Transverse colon (tissue), 4 donors: ENCODE measurements at regions not wholly inside any gene's neighbourhood (a gene's known extent, or its start where the extent isn't known, plus 50 kb on each side); places are given as distances from the start of the nearest gene placed in this dataset.

Source experiments
- DNase-seq: peaks from one replicate; pipeline ENCODE4 v3.0.0-alpha.2; 2019
- H3K27ac ChIP-seq, 4 donors: fragments of 200-600 bp; sonication (generic); 2 replicates each; pipeline ENCODE4 v1.5.1; 2016 to 2018; ENCODE audit warnings: inconsistent platforms in 4 of 4
- H3K27me3 ChIP-seq: fragments of 200-600 bp; sonication (generic); 2 replicates; pipeline ENCODE4 v1.5.1; 2017; ENCODE audit warnings: inconsistent platforms
- H3K36me3 ChIP-seq, 4 donors: fragments of 200-600 bp; sonication (generic); 2 replicates each; pipeline ENCODE4 v1.5.1; 2017 to 2019; ENCODE audit warnings: inconsistent platforms in 4 of 4
- H3K4me1 ChIP-seq, 4 donors: fragments of 200-600 bp; sonication (generic); 2 replicates each; pipeline ENCODE4 v1.5.1; 2017 to 2020; ENCODE audit warnings: inconsistent platforms in 4 of 4
- H3K4me3 ChIP-seq, 4 donors: fragments of 200-600 bp; sonication (generic); 1 replicate in 1 of 4; 2 replicates in 3 of 4; pipeline versions ENCODE4 v1.5.1 to v1.6.1; 2017 to 2019; ENCODE audit warnings: inconsistent platforms in 4 of 4
- H3K9me3 ChIP-seq, 2 donors: fragments of 200-600 bp; sonication (generic); 2 replicates each; pipeline ENCODE4 v1.5.1; 2017 to 2019; ENCODE audit warnings: inconsistent platforms in 2 of 2
- EP300 ChIP-seq: sonication (generic); formaldehyde crosslinking; IDR thresholded peaks from one replicate; pipeline ENCODE4 v1.6.1; 2017; ENCODE audit warnings: antibody characterized with exemption, low read depth
- POLR2A ChIP-seq: fragments of 450-650 bp; IDR thresholded peaks from one replicate; pipeline ENCODE4 v1.6.1; 2016; ENCODE audit warnings: antibody characterized with exemption, mild to moderate bottlenecking, moderate library complexity
- POLR2AphosphoS5 ChIP-seq, 3 donors: sonication (generic); formaldehyde crosslinking; IDR thresholded peaks; one replicate each; pipeline ENCODE4 v1.6.1; 2016; ENCODE audit warnings: antibody characterized with exemption in 3 of 3
- WGBS, 2 donors: methylation state at CpG; one replicate each; pipeline ENCODE4 v1.1.5; 2018; ENCODE audit warnings: low coverage in 1 of 2; 5-methylcytosine and 5-hydroxymethylcytosine counted together
- in situ Hi-C, 4 donors: fragments of 200-750 bp; cut with MboI; loops; one replicate each; pipeline versions ENCODE4 v1.15.0 to v1.15.1; 2017; ENCODE audit warnings: low sequenced_read_pairs in 3 of 4, low pct_ligation_motif_present in 1 of 4, low pct_unique_long_range_greater_than_20kb in 1 of 4
- intact Hi-C: fragments of 100-400 bp; cut with DNase I; formaldehyde crosslinking; loops from one replicate; pipeline ENCODE4 v1.15.1; 2023; ENCODE audit warnings: low total_unique reads
- TF ChIP-seq, protein P1 (sequence below), 5 experiments: fragments of 200-600 bp in 3 of 5; fragments of 450-650 bp in 2 of 5; sonication (generic) in 3 of 5; IDR thresholded peaks; 1 replicate in 2 of 5; 2 replicates in 3 of 5; pipeline ENCODE4 v1.5.1; 2016 to 2017; ENCODE audit warnings: antibody characterized with exemption in 5 of 5, inconsistent platforms in 3 of 5, mild to moderate bottlenecking in 2 of 5, moderate library complexity in 1 of 5

DNA sequence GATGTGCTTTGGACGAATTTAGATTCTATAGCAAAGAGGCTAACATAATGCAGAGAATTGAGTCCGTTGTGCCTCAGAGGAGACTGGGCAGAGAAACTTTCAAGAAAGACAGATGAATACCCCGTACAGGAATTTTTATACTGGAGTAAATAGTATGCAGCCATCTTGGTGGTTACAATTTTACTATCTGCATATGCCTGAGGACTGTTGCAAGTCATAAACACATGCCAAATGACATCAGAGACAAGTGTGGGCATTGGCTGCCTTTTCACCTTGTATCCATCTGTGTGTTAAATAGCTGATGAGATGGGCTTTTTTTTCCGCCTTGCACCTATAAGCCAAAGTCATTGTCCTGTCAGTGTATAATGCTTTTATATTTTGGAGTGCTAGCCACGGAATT, 267.5 kb upstream of the SP4 start:
- WGBS, 2 donors = 62 to 73% methylated on average over 5 of the region's 5 CpGs
- TF ChIP-seq, protein P1, sequence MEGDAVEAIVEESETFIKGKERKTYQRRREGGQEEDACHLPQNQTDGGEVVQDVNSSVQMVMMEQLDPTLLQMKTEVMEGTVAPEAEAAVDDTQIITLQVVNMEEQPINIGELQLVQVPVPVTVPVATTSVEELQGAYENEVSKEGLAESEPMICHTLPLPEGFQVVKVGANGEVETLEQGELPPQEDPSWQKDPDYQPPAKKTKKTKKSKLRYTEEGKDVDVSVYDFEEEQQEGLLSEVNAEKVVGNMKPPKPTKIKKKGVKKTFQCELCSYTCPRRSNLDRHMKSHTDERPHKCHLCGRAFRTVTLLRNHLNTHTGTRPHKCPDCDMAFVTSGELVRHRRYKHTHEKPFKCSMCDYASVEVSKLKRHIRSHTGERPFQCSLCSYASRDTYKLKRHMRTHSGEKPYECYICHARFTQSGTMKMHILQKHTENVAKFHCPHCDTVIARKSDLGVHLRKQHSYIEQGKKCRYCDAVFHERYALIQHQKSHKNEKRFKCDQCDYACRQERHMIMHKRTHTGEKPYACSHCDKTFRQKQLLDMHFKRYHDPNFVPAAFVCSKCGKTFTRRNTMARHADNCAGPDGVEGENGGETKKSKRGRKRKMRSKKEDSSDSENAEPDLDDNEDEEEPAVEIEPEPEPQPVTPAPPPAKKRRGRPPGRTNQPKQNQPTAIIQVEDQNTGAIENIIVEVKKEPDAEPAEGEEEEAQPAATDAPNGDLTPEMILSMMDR (IDR thresholded peaks at IDR 0.05) = no peak
- no peak for TF ChIP-seq POLR2AphosphoS5 (IDR thresholded peaks at IDR 0.05)
- Histone ChIP-seq H3K9me3 (no peaks in the 10 kb centered on the region), H3K36me3 (no peaks in the 10 kb centered on the region), H3K4me1 (no peaks in the 10 kb centered on the region), H3K27ac (no peak overlapping the region), H3K27me3 (no peaks in the 10 kb centered on the region), H3K4me3 (no peak overlapping the region)
- no peak for DNase-seq
- in situ Hi-C loops (no loop called here), intact Hi-C loops (no loop called here)

DNA sequence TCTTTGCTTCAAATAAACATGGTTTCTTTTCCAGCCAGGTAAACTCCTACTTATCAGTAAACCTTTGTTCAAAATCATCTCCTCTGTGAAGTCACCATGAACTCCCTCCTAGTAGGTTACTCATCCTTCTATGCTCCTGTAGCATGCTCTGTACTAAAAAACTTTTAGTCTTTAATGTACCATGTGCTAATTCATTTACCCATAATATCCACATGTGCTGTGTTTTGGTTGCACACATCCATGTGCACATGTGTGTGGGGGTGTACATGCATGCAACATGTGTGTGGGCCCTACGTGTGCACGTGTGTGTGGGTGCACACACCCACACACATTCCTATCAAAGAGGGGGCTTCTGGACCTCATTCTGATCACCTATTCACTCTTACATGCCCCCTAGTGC, 259.9 kb upstream of the SP4 start:
- in situ Hi-C loops = no loop called here
- no peaks in the 10 kb centered on the region for H3K9me3 ChIP-seq
- DNase-seq = no peak
- no peak overlapping the region for H3K27ac ChIP-seq
- intact Hi-C loops = no loop called here
- TF ChIP-seq POLR2A = no peak
- TF ChIP-seq EP300 = no peak
- TF ChIP-seq, protein P1 (IDR thresholded peaks at IDR 0.05) = no peak
- TF ChIP-seq POLR2AphosphoS5 (IDR thresholded peaks at IDR 0.05) = no peak
- no peaks in the 10 kb centered on the region for H3K36me3 ChIP-seq
- peaks cover 29% of the 10 kb centered on the region for H3K27me3 ChIP-seq
- WGBS, 2 donors = 80 to 88% methylated on average over 1 to 2 of the region's 2 CpGs
- H3K4me1 ChIP-seq = no peaks in the 10 kb centered on the region
- no peak overlapping the region for H3K4me3 ChIP-seq

DNA sequence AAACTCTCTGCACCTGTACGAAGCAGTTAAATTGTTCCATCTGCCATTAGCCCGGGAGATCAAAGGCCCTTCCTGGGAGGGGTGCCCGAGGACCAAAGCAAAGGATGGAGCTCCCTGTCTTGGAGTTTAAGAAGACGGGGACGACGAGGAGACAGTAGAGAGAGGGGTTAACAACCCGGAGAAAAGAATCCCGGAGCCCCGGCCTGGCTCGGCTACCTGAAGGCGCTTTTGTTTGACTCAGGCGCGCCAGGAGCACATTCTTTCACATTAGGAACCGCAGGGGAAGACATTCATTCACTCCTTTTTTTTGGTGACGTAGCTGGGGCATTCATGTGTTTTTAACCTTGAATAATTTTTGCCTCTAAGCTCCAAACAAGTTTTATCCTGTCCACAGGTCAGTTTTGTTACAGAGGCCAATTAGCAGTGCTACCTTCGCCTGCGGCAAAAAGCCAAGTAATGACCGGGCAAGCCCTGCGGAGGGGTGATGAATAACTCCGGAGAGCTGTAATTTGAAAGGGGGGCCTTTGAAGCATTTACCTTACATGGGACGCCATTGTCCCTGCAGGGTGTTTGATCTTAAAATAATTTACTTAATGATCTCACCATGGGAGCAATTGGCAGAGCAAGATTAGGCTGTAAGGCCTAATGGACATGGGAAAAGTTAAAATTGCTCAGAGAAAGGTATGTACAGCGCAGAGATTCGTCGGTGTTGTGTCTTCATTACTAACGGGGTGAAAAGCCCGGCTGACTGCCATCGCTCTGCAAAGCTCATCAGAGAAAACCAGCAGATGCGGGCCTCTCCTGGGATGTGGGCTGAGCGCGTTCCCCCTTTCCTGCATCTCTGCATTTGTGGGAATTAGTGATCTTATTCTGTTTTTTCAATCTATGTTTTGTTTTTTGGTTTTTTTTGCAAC, 258.0 kb upstream of the SP4 start:
- DNase-seq = no peak
- no peaks in the 10 kb centered on the region for H3K9me3 ChIP-seq
- intact Hi-C loops = no loop called here
- H3K4me3 ChIP-seq = no peak overlapping the region
- peaks cover 29% of the 10 kb centered on the region for H3K27me3 ChIP-seq
- in situ Hi-C loops = no loop called here
- TF ChIP-seq POLR2AphosphoS5 (IDR thresholded peaks at IDR 0.05) (no peak), POLR2A (no peak), EP300 (no peak)
- TF ChIP-seq, protein P1 (IDR thresholded peaks at IDR 0.05) = no peak
- no peak overlapping the region for H3K27ac ChIP-seq
- no peaks in the 10 kb centered on the region for H3K36me3 ChIP-seq
- 45 to 51% methylated on average over 7 to 30 of the region's 30 CpGs for WGBS, 2 donors
- no peaks in the 10 kb centered on the region for H3K4me1 ChIP-seq

DNA sequence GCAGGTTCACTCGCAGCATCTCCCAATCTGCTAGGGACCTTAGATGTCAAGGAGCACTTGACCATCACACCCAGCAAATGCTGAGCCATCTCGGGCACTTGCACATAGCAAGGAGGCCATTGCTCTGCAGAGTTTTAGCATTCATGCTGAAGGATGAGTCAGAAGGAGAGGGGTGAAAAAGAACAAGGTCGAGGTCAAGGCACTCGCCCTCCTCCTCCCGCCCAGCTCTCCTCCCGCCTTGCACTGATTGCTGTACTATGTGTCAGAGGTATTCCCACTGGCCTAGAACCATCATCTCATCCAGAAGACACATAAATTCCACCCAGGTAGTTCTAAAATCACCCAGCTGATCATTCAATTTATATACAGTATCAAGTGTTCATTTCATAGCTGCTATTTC, 255.1 kb upstream of the SP4 start:
- Histone ChIP-seq H3K27ac (no peak overlapping the region), H3K4me3 (no peak overlapping the region), H3K36me3 (no peaks in the 10 kb centered on the region), H3K27me3 (peaks cover 28% of the 10 kb centered on the region), H3K4me1 (no peaks in the 10 kb centered on the region), H3K9me3 (no peaks in the 10 kb centered on the region)
- in situ Hi-C loops = no loop called here
- TF ChIP-seq, protein P1 (IDR thresholded peaks at IDR 0.05) = no peak
- TF ChIP-seq EP300 = no peak
- no peak for TF ChIP-seq POLR2AphosphoS5 (IDR thresholded peaks at IDR 0.05)
- TF ChIP-seq POLR2A = no peak
- 64 to 67% methylated on average over 4 to 6 of the region's 6 CpGs for WGBS, 2 donors
- no peak for DNase-seq
- intact Hi-C loops = no loop called here
